ENCODE measurements at regions not wholly inside any gene's neighbourhood (a gene's known extent, or its start where the extent isn't known, plus 50 kb on each side); places are given as distances from the start of the nearest gene placed in this dataset.

DNA sequence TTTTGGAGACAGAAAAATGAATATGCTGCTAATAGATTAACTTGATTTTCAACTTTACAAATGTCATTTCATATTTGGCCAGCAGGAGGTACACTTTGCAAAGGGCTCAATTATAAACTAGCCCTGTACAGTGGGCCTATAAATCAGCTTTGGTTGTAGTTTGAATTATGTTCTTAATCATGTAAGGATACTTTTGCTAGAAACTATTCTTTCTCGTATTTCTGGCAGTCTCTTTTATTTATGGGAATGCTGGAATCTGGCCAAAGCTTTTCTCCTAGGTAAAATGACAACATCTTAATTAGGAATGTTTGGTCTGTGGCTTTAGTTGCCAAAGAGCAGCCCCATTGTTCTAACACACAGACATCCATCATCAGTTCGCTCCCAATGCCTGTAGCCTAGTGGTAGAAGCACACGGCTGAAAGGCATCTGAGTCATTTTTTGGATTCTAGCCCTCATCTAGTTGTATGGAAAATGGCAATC is 1322.3 kb upstream of the SEL1L start:
- Histone ChIP-seq H3K27ac (no peak overlapping the region), H3K27me3 (replicated peaks; ENCODE audit: insufficient read depth) (no peaks in the 10 kb centered on the region), H3K4me1 (replicated peaks) (no peaks in the 10 kb centered on the region), H3K4me3 (no peak overlapping the region), H3K9me3 (no peaks in the 10 kb centered on the region), H3K36me3 (no peaks in the 10 kb centered on the region)
- 15% methylated on average over 3 of the region's 3 CpGs for WGBS
- peak; percentile 15 for DNase-seq (ENCODE audit: low spot score)
- TF ChIP-seq POLR2A (IDR thresholded peaks at IDR 0.05) (no peak), POLR2AphosphoS5 (IDR thresholded peaks at IDR 0.05) (no peak)
- TF ChIP-seq, protein P1, sequence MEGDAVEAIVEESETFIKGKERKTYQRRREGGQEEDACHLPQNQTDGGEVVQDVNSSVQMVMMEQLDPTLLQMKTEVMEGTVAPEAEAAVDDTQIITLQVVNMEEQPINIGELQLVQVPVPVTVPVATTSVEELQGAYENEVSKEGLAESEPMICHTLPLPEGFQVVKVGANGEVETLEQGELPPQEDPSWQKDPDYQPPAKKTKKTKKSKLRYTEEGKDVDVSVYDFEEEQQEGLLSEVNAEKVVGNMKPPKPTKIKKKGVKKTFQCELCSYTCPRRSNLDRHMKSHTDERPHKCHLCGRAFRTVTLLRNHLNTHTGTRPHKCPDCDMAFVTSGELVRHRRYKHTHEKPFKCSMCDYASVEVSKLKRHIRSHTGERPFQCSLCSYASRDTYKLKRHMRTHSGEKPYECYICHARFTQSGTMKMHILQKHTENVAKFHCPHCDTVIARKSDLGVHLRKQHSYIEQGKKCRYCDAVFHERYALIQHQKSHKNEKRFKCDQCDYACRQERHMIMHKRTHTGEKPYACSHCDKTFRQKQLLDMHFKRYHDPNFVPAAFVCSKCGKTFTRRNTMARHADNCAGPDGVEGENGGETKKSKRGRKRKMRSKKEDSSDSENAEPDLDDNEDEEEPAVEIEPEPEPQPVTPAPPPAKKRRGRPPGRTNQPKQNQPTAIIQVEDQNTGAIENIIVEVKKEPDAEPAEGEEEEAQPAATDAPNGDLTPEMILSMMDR (IDR thresholded peaks at IDR 0.05): peak in 3 of 4 experiments; percentile 22 to 49 (median 48)
- intact Hi-C loops (cut with DNase I): no loop called here

DNA sequence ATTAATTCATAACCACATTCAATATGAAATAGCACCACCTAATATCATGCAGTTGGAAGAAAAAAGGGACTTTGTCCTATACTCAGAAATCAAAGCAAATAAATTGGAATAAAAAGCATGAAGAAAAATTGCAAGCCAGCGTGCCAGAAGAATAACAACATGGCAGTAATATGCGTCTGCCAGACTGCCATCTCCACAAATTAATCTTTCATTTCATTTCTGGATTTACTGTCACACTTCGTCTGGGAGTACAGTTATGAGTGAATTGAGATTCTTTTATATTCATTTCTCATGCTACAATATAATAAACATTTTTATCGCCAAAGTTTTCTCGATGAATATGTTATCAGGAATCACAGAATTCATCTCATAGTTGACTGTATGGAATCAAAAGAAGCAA is 1327.7 kb upstream of the SEL1L start:
- no peaks in the 10 kb centered on the region for H3K9me3 ChIP-seq
- no peaks in the 10 kb centered on the region for H3K4me1 ChIP-seq (replicated peaks)
- H3K27ac ChIP-seq: no peak overlapping the region
- no peak overlapping the region for H3K4me3 ChIP-seq
- WGBS: 91% methylated on average over 5 of the region's 5 CpGs
- H3K36me3 ChIP-seq: no peaks in the 10 kb centered on the region
- TF ChIP-seq, protein P1 (IDR thresholded peaks at IDR 0.05): no peak
- TF ChIP-seq POLR2A (IDR thresholded peaks at IDR 0.05): no peak
- no peak for TF ChIP-seq POLR2AphosphoS5 (IDR thresholded peaks at IDR 0.05)
- H3K27me3 ChIP-seq (replicated peaks; ENCODE audit: insufficient read depth): no peaks in the 10 kb centered on the region
- DNase-seq (ENCODE audit: low spot score): no peak
- intact Hi-C loops (cut with DNase I): no loop called here

DNA sequence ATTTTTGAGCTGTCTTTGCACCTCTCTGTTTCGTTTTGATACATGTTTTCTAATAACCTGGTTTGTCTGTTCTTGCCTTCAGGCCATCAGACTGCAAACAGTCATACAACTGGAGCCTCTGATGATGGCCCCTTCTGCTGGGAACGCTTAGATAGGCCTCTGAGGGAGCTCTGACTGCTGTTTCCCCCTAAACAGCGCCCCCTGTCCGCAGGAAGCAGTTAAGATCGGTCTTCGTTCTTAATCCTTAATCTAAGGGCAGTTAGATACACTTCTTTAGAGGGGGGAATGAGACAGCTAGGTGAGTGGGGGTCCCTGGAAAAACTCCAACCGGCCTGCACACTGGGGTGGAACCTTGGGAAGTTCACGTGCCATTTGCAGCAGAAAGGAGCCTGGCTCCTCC is 1338.8 kb upstream of the SEL1L start:
- intact Hi-C loops (cut with DNase I): no loop called here

DNA sequence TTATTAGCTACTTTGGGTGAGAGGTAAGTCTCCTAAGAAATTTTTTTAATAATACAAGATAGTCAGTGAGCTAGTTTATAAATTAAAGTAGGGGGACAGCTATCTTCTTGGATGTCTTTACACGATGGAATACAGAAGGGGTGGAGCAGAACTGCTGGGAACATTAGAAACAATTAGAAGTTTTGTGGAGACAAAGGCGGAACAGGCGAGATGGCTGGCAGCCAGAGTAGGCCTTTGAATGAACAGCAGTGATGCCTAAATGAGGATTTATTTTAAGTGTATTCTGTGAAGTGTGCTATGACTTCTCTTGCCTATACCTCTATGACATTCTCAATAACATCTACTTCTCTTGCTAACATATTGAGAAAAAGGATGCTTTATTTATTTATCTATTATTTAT is 1345.3 kb upstream of the SEL1L start:
- intact Hi-C loops (cut with DNase I): no loop called here
- Histone ChIP-seq H3K27me3 (replicated peaks; ENCODE audit: insufficient read depth) (no peaks in the 10 kb centered on the region), H3K4me3 (no peak overlapping the region), H3K36me3 (no peaks in the 10 kb centered on the region), H3K4me1 (replicated peaks) (no peaks in the 10 kb centered on the region), H3K9me3 (no peaks in the 10 kb centered on the region), H3K27ac (no peak overlapping the region)
- 77% methylated on average over 3 of the region's 3 CpGs for WGBS
- DNase-seq (ENCODE audit: low spot score): no peak
- no peak for TF ChIP-seq POLR2A (IDR thresholded peaks at IDR 0.05)
- no peak for TF ChIP-seq POLR2AphosphoS5 (IDR thresholded peaks at IDR 0.05)
- TF ChIP-seq, protein P1 (IDR thresholded peaks at IDR 0.05): no peak

More for the DNA sequence above, 1338.8 kb upstream of the SEL1L start:
- H3K4me3 ChIP-seq: no peak overlapping the region
- H3K9me3 ChIP-seq: no peaks in the 10 kb centered on the region
- H3K27ac ChIP-seq: no peak overlapping the region
- no peaks in the 10 kb centered on the region for H3K36me3 ChIP-seq
- TF ChIP-seq POLR2A (IDR thresholded peaks at IDR 0.05) (no peak), POLR2AphosphoS5 (IDR thresholded peaks at IDR 0.05) (no peak)
- TF ChIP-seq, protein P1 (IDR thresholded peaks at IDR 0.05): no peak
- 67% methylated on average over 8 of the region's 8 CpGs for WGBS
- DNase-seq (ENCODE audit: low spot score): no peak
- no peaks in the 10 kb centered on the region for H3K4me1 ChIP-seq (replicated peaks)
- H3K27me3 ChIP-seq (replicated peaks; ENCODE audit: insufficient read depth): no peaks in the 10 kb centered on the region

DNA sequence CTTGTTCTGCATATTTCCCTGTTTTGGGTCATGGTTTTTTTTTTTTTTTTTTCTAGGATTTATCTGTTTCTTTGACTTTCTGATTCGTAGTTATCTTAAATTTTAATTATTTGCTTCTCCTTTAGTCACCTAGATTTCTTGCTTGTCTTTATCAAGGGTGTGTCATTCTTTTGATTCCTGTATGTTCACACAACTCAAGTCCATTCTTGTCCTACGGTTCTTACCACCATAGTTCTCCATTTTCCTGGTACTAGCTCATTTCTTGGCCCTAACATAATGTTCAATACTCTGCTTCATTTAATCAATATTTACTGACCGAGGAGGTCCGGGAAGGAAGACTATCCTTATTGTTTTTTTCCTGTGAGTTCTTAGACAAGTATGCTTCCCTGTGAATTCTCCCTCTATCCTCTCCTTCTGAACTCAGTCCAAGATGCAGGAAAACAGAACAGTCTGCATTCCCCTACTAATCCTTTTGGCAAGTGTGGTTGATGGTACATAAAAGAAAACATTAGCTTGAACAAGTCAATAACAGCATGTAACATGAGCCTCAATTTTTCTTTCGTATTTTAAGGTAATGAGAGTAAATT is 1346.4 kb upstream of the SEL1L start:
- DNase-seq (ENCODE audit: low spot score): peak; percentile 35
- intact Hi-C loops (cut with DNase I): no loop called here
- Histone ChIP-seq H3K36me3 (no peaks in the 10 kb centered on the region), H3K27ac (no peak overlapping the region), H3K4me3 (no peak overlapping the region), H3K9me3 (no peaks in the 10 kb centered on the region), H3K4me1 (replicated peaks) (no peaks in the 10 kb centered on the region), H3K27me3 (replicated peaks; ENCODE audit: insufficient read depth) (no peaks in the 10 kb centered on the region)
- TF ChIP-seq, protein P1 (IDR thresholded peaks at IDR 0.05): no peak
- no peak for TF ChIP-seq POLR2A (IDR thresholded peaks at IDR 0.05)
- TF ChIP-seq POLR2AphosphoS5 (IDR thresholded peaks at IDR 0.05): peak; percentile 69
- 32% methylated on average over 5 of the region's 5 CpGs for WGBS

Data from prostate gland (tissue), 2 donors.